GM19238 (cell line): ENCODE measurements at regions not wholly inside any gene's neighbourhood (a gene's known extent, or its start where the extent isn't known, plus 50 kb on each side); places are given as distances from the start of the nearest gene placed in this dataset.

Experiments used
- DNase-seq: peaks from one replicate; pipeline ENCODE4 v3.0.0; 2011; ENCODE audit warnings: low spot score; ENCODE audit not compliant: insufficient read length

DNA sequence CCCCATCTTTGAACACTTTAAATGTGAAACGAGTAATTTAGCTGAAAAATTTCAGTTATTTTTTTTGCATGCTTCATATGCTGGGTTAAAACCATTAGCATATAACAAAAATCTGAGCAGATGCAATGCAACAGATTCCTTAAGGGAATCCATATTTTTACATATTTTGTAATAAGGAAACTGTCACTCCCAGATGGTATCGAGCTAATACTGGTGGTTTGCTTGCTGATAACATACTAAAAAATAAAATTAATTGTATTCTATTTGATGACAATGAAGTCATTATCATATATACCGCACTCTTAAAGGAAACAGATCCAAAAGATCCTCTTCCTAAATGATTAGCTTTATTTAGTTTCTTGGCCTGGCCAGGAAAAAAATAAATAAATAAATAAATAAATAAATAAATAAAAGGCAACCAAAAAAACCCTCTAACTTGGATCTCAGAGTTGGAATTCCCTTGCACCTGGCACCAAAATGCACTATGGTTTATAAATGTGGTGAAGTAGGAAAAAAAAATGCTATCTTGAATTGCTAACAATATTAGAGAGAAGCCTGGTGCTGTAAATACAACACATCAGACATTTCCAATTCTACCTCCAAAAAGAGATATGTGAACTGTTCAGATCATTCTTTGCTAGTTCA, 503.2 kb upstream of the ARRDC4 start:
- no peak for DNase-seq

DNA sequence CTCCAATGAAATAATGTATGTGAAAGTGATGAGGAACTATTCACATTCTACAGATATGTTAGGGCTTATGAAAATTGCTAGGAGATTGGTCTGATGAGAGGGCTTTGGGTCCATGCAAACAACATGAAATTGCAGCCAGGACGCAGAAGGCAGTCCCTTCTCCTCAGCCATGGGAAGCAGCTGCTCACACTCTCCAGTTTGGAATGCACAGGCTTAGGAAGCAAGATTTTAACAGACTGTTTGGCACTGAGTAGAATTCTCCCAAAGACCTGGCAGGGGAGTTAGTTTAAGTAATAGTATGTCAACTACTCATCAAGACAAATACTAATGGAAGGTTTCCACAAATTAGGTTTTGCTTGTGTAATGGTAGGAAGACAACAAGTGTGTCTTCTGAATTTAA, 500.7 kb upstream of the ARRDC4 start:
- DNase-seq, result no peak

DNA sequence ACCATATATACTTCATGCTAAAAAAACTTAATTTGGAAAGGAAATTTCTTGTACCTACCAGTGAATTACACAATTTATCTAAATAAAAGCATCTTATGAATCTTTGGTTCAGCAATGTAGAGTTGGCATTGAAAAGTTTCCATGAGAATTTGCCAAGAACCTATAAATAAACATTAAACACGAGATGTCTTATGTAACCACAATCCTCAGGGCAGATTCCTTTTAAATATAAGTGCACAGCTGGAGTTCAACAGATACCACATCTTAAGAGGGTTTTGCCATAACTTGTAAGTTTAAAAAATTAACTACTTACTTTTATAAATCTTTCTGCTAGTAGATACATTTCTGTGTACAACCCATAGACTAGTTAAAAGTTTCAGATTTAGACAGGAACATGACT, 499.3 kb upstream of the ARRDC4 start:
- no peak for DNase-seq

DNA sequence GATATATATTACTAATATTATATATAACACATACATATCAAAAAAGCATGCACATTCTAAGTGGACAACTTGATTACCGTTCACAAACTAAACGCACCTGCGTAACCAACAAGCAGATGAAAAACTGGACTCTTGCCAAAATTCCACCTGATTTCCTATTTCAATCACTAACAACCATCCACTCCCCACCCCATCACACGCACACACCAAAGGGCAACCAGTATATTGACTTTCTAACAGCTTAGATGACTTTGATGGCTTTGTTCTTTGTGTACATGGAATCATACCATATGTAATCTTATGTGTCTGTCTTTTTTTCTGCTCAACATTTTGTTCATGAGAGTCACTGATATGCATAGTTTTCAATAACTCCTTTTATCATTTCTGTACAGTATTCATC, 496.8 kb upstream of the ARRDC4 start:
- no peak for DNase-seq

DNA sequence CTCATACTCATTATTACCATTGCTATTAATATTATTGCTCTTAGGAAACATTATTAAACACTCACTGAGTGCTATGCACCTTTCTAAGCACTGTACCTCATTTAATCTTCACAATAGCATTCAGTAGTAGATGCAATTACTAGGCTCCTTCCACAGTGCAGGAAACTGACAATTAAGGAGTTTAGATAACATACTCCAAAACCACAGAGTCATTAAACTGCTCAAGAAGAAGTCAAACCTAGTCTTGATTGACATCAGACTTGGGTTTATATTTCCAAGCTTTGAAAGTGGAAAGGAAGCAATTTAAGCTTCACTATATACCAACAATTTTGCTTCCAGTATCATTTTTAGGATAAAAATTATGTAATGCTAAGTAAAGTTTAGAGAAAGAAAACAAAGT, 490.1 kb upstream of the ARRDC4 start:
- no peak for DNase-seq

DNA sequence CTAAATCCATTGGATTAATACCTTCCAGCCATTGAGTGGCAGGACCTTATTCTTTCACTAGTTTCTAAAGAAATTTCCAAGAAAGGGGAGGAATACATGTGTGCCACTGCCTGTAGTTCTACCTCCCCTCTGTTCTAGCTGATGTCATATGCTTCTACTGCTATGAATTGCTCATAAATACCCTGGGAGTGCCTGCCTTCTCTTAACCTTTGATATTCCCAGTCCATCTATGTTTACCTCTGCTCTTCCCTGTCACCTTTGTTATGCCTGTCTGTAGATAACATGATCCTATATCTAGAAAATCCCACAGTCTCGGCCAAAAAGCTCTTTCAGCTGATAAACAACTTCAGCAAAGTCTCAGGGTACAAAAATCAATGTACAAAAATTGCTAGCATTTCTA, 486.9 kb upstream of the ARRDC4 start:
- no peak for DNase-seq

DNA sequence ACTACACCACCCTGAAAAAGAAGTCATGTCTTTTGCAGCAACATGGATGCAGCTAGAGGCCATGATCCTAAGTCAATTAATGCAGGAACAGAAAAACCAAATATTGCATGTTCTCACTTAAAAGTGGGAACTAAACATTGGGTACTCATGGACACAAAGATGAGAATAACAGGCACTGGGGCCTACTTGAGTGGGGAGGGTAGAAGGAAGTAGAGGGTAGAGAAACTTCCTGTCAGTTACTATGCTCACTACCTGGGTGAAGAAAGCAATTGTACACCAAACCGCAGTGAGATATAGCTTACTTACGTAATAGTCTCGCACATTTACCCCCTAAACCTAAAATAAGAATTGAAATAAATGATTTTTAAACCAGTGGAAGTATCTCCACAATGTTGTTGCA, 480.5 kb upstream of the ARRDC4 start:
- DNase-seq, result no peak

DNA sequence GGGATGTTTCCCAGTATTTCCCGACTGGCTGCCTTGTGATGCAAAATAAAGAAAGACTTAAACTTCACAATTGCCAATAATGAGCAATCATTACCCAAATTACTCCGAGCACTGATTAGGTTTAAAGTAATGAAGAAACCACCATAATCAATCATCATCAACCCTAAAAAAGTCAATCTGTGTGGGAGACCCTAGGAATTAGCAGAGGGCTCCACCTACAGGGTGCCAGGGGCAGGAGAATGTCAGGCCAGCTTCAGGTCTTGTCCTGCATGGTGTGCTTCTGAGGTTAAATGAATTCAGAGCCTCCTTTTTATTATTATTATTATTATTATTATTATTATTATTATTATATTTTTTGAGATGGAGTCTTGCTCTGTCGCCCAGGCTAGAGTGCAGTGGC, 478.0 kb upstream of the ARRDC4 start:
- no peak for DNase-seq

DNA sequence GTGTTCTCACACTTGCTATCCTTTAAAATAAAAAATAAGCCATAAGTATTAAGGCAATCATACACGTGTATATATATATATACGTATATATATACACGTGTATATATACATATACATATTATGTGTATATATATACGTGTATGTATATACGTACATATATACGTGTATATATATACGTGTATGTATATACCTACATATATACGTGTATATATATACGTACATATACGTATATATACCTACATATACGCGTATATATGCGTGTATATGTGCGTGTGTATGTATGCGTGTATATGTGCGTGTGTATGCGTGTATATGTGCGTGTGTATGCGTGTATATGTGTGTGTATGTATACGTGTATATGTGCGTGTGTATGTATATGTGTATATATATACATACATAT, 477.3 kb upstream of the ARRDC4 start:
- DNase-seq, result no peak

DNA sequence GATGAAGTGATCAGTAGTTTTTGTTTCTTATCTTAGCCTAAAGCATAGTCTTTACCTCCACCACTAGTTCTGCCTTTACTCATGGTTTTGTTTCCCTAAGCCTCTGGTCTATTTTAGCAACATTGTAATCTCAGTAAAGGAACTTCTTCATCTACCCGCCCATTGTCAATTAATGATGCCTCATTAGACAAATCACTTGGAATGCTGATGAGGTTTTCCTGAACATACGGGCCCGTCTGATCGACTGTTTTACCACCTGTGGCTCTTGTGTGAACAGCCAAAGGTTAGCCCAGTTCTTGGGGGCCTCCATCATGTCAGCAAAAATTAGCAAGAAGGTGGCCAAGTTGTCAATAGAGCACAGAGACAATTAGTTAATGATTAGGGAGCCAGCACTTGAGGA, 470.1 kb upstream of the ARRDC4 start:
- no peak for DNase-seq

DNA sequence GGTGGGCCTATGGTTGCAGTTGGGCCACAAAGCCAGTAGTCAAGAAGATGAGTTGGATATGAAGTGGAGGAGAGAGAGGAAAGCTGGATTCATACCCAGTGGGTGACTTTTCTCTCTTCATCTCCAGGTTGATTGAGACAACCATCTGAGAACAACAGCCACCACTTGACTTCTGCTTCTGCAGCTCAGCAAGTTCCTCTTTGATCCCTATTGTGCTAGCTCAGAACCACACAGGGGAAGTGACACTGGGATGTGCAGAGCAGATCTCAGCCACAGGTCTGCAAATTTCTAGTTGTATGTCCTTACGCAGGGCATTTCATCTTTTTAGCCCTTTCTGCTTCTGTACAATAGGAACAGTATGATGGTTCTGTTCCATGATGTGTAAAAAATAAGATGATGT, 459.2 kb upstream of the ARRDC4 start:
- DNase-seq, result no peak

DNA sequence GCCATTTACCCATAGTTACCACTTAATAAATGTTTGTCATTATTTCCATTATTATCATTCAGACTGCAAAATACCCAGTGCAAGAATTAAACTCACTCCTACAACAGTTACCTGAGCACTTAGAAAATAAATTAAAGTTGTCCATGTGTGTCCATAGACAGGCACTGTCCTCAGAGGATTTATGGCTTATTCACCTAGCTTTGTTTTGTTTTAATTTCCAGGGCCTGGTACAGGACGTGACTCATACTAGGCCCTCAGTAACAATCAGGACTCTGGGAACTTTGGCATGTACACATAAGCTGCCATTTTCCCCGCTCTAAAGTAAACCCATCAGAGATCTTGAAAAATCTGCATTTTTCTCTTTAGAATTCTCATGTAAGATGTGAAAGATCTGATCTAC, 458.5 kb upstream of the ARRDC4 start:
- DNase-seq, result no peak

DNA sequence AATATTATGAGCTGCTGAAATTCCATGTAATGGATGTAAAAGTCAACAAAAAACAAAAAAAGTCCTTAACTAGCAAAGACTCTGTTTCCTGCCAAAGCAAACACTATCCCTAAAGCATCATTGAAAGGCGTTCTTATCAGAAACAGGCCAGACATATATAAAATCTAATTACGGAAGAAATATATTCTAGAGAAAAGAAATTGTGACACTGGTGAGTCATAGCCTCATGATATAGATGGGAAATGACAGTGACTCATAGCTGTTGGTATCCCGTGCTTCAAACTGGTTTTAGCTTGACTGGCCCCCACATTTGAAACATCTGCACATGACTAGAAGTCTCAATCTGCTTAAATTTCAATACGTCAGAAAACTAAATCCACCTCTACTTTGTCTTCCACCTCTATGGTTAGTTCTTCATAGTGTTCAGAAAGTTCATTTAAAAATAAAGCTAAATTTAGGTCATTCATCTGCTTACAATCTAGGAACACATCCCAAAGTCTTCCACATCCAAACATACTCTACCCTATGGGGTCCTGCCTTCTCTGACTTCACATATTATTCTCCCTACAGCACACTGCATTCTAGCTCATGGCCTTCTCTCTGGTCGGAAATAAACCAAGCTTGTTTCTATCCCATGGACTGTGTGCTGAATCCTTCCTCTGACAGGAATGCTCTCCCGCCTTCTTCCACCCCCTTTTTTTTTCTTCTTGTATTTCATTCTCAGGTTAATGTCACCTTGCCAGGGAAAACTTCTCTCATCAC, 456.3 kb upstream of the ARRDC4 start:
- DNase-seq, result no peak

DNA sequence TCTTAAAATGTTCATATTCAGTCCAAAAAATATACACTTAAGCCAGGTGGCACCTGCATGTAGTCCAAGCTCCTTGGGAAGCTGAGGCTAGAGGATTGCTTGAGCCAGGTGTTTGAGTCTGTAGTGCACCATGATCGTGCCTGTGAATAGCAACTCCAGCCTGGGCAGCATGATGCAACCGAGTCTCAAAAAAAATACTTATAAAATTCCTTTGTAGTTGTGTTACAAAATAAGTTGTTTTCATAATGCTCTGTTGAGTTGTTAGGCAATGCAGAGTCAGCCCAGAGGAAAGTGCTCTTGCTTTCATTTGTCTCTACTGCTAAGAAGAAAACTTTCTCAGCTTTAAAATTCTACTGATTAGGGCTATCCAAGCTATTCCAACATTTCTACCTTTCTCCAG, 442.8 kb upstream of the ARRDC4 start:
- DNase-seq, result no peak

DNA sequence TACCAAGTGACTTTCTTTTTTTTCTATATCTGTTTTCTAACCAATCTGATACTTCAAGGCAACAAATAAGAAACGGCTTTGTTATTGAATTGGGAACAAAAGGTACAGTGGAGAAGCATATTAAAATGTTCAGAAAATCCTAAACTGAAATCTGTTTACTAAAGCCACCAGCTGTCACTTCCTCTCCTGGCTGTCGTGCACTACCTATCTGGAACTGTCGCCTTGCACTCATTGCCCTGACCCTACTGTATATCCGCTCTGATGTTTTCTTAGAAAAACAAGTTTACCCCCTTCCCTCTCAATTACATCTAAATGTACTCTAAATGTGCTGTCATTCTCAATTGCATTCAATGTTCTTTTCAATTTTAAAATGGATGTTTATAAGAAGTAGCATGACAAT, 439.8 kb upstream of the ARRDC4 start:
- no peak for DNase-seq

DNA sequence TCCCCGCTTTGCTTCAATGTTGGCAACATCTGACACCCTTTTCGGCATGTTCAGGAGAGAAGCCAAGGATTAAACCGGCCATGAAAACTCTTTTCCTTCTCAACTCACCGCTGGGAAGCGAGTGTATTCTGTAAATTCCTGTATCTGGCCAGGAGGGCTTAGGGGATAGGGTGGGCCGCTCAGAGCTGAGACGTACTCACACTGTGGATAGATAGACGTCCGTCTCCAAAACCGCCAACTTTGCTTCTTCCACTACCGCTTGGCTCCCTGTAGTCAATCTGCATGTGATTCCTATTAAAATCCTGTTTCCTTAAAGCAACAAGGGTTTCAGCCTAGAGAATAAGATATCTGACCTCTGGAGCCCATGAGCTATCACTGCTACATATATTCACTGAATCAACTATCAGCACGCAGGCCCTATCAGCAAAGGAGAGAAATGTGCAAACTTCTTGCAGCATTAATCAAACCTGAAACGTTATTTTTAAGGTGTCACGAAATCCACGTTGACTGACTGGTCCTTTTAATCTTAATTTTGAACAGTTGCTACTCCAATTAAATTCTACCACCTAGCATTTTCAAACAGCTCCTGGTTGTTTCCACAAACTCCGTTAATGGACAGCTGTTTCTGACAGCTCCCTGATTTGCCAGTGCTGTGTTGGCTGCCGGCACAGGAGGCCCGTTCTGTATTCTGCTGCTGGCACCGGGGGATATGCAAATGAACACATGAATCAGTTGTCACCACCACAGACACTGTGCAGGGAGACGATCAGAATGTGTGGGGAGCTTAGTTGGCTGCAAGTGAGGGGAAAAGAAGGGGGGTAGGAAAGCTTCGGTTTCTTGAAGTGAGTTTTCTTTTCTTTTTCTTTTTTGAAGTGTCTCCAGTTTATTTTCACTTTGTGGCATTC, 438.9 kb upstream of the ARRDC4 start:
- DNase-seq, result no peak

DNA sequence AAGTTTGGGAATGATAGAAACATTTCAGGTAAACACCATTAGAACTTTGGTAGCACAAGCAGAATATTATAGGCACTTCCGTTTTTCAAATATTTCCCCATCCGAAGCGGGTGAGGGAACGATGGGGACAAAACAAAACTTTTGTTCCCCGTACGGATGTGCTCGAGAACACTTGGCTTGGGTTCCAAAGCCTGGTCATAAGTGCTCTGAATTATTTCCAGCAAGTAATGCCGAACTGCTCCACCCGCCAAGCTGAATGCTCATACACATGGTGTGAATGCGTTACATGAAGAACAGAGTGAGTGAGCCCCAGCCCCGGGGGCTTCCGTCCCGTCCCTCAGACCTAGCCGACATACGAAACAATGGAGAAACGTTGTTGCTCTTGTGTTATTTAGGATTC, 438.2 kb upstream of the ARRDC4 start:
- no peak for DNase-seq

DNA sequence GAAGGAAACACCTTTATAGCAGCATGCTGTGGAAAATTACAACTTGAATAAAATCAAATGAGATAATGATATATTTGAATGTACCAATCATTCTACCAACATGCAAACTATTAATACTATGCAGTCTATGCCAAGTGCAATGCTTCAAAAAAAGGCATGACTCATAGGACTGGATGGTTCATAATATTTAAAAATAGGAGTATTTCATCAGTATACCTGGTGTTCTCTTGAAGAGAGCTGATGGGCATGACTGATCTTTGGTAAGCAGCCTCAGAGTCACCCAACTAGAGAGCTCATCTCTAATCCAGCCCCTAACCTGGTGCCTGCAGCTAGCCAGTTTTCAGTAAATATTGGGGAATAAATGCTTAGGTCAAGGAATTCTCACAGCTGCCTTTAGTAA, 434.7 kb upstream of the ARRDC4 start:
- DNase-seq, result no peak

DNA sequence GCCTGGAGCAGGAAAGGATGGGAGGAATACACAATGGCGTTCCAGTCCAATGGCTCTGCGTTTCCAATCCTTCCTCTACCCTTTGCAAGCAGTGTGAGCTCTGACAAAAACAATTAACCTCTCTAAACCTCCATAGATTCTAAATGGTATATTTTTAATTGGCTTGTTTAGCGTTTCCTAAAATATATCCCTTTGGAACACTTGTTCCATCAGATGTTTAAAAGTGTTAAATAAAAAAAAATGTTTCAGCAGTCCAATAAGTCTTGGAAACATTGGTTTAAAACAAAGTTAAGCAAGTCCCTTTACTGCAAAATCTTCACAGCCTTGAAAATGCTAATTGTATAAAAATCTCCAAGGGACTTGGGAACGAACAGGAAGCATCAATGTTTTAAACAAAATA, 432.3 kb upstream of the ARRDC4 start:
- DNase-seq, result no peak

DNA sequence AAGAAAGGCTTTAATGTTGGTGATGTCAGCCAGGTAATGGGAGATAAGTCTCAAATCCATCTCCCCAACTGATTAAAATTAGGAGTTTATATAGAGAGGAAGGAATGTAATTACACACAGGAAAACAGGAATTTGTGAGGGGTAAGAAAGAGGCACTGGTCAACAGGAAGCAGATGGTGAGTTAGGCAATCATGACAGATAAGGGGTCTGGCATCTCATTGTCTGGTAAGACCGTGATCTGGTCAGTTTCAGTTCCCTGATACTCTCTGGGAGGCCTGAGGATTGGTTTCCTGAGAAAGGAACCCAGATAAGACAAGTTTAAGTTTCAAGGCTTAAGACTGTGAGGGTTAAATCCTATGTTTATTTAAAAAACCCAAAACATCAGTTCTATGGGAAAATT, 414.7 kb upstream of the ARRDC4 start:
- DNase-seq, result no peak

DNA sequence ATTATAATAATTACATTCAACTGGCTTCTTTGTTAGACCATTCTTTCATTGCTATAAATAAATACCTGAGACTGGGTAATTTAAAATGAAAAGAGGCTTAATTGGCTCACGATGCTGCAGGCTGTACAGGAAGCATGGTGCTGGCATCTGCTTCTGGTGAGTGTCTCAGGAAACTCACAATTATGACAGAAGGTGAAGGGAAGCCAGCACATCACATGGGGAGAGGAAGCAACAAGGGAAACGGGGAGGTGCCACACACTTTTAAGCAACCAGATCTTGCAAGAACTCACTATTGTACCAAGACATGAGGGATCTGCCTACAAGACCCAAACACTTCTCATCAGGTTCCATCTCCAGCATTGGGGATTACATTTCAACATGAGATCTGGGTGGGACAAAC, 413.1 kb upstream of the ARRDC4 start:
- DNase-seq, result no peak

DNA sequence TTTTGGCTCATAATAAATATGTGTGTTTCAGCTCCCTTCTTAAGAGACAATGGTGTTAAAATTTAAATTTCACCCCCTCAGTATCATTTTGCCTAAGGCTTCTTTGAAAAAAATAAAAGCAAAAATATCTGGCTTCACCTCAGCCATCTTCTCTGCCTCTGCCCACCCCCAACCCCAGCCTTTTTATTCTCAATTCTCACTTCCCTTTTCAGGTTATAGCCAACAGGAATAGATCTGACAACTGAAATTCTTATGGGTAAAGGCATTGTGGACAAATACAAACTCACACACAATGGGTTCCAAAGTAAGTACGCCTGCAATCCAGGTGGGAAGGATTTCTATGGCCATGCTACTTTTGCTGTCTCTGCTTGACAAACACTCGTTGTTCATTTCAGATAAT, 399.0 kb upstream of the ARRDC4 start:
- no peak for DNase-seq
